ENCODE measurements at regions not wholly inside any gene's neighbourhood (a gene's known extent, or its start where the extent isn't known, plus 50 kb on each side); places are given as distances from the start of the nearest gene placed in this dataset.

- TF ChIP-seq KDM4B (CRISPR knock-in tag; IDR thresholded peaks at IDR 0.05) = no peak
- TF ChIP-seq JUN (CRISPR knock-in tag; IDR thresholded peaks at IDR 0.05) = no peak
- no peak for TF ChIP-seq HOXA9 (CRISPR knock-in tag; IDR thresholded peaks at IDR 0.05; ENCODE audit: borderline replicate concordance)
- TF ChIP-seq TBP (CRISPR knock-in tag; IDR thresholded peaks at IDR 0.05) = no peak
- no peak for TF ChIP-seq TARDBP (CRISPR knock-in tag; IDR thresholded peaks at IDR 0.05)
- TF ChIP-seq, protein P1, sequence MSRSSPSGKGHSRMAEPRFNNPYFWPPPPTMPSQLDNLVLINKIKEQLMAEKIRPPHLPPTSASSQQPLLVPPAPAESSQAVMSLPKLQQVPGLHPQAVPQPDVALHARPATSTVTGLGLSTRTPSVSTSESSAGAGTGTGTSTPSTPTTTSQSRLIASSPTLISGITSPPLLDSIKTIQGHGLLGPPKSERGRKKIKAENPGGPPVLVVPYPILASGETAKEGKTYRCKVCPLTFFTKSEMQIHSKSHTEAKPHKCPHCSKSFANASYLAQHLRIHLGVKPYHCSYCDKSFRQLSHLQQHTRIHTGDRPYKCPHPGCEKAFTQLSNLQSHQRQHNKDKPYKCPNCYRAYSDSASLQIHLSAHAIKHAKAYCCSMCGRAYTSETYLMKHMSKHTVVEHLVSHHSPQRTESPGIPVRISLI (CRISPR knock-in tag; IDR thresholded peaks at IDR 0.05; ENCODE audit: borderline replicate concordance) = no peak
- TF ChIP-seq SUZ12 (IDR thresholded peaks at IDR 0.05; ENCODE audit: low read depth, low read length) = no peak
- TF ChIP-seq SIN3A (IDR thresholded peaks at IDR 0.05; ENCODE audit: borderline replicate concordance, low read depth, low read length) = no peak
These were observed 257.7 kb upstream of the CNTN6 start for GRCh38 chr3:835096-835495.

Data from HepG2 (cell line).